ENCODE measurements at regions not wholly inside any gene's neighbourhood (a gene's known extent, or its start where the extent isn't known, plus 50 kb on each side); places are given as distances from the start of the nearest gene placed in this dataset.

DNA sequence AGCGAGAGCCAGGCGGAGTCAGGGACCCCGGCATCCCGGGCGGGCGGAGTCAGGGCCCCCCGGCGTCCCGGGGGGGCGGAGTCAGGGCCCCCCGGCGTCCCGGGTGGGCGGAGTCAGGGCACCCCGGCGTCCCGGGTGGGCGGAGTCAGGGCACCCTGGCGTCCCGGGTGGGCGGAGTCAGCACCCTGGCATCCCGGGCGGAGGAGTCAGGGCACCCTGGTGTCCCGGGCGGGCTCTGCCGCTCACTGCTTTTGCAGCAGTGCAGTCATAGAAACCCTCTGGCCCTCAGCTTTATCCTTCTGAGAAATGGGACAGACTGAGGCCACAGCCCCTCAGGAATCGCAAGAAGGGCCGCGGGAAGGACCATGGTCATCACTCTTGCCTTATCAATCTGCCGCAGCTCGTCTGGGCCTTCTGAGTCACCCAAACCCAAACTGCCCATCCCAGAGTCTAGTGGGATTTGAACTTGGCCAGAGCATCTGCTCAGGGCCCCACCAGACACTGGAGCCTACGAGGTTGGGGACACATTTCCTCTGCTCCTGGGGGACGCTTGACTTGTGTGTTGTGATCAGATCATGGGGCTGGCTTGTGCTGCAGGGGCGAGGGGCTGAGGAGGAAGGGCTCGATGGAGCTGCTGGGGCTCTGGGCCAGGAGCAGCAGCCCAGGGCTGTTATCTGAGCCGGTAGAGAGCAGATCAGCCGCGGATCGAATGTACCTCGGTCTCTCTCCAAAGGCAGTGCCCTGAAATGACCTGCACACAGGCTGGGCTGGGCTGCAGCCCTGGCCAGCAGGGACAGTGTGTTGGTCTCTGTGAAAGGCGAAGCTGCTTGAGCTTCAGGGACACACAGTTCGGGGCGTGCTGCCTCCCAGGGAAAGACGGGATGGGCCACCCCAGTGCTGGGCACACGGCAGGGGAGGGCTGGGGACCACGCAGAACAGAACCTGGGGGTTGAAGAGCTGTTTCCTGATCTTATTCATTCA lies 290.1 kb upstream of the HDAC4 start:
- DNase-seq (ENCODE audit: low spot score) = peak; percentile 29
- no peaks in the 10 kb centered on the region for H3K4me1 ChIP-seq (ENCODE audit: control insufficient read depth in 4 of 4, insufficient read depth in 4 of 4, low read length in 3 of 4)
- WGBS = 77% methylated on average over 46 of the region's 46 CpGs
- H3K27me3 ChIP-seq (ENCODE audit: control insufficient read depth in 4 of 4, insufficient read depth in 4 of 4, low read length in 3 of 4) = no peaks in the 10 kb centered on the region
- H3K36me3 ChIP-seq (ENCODE audit: control insufficient read depth in 4 of 4, insufficient read depth in 3 of 4, low read depth in 1 of 4, low read length in 3 of 4) = no peaks in the 10 kb centered on the region
- H3K9me3 ChIP-seq (ENCODE audit: control insufficient read depth in 4 of 4, low read length in 3 of 4) = no peaks in the 10 kb centered on the region
- no peak overlapping the region for H3K27ac ChIP-seq (ENCODE audit: low read depth in 1 of 2, low read length in 2 of 2)
- no peak overlapping the region for H3K4me3 ChIP-seq (ENCODE audit: low read depth in 1 of 3, low read length in 3 of 3)
- no peak overlapping the region for H3K9ac ChIP-seq (ENCODE audit: low read depth in 1 of 2, low read length in 2 of 2)
- TF ChIP-seq EGR1 (IDR thresholded peaks at IDR 0.05; ENCODE audit: low read depth in 2 of 2) (no peak), RXRA (IDR thresholded peaks at IDR 0.05) (peak in 1 of 2 donors; percentile 30), TAF1 (conservative IDR thresholded peaks at IDR 0.05) (no peak)

DNA sequence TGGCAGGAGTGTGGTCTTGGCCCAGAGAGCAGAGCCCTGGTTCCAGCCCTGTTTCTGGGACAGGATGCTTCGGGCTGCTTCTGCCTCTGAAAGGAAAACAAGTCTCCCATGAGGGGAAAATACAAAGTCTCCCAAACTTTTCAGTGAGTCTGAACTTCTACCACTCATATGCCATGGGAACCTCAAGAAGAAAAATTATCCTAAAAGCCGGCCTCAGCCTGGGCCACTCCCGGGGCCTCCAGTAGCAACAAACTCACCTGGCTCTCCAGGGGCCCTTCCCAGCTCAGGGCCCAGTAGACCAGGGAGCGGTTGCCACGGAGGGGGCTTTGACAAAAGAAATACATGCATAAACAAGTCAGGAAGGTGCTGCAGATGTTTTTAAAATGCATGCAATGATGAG lies 289.2 kb upstream of the HDAC4 start:
- Histone ChIP-seq H3K4me3 (ENCODE audit: low read depth in 1 of 3, low read length in 3 of 3) (no peak overlapping the region), H3K36me3 (ENCODE audit: control insufficient read depth in 4 of 4, insufficient read depth in 3 of 4, low read depth in 1 of 4, low read length in 3 of 4) (no peaks in the 10 kb centered on the region), H3K27me3 (ENCODE audit: control insufficient read depth in 4 of 4, insufficient read depth in 4 of 4, low read length in 3 of 4) (no peaks in the 10 kb centered on the region), H3K4me1 (ENCODE audit: control insufficient read depth in 4 of 4, insufficient read depth in 4 of 4, low read length in 3 of 4) (no peaks in the 10 kb centered on the region), H3K9ac (ENCODE audit: low read depth in 1 of 2, low read length in 2 of 2) (no peak overlapping the region), H3K9me3 (ENCODE audit: control insufficient read depth in 4 of 4, low read length in 3 of 4) (no peaks in the 10 kb centered on the region), H3K27ac (ENCODE audit: low read depth in 1 of 2, low read length in 2 of 2) (no peak overlapping the region)
- TF ChIP-seq FOXA1 (IDR thresholded peaks at IDR 0.05) (no peak), HNF4G (IDR thresholded peaks at IDR 0.05) (no peak)
- TF ChIP-seq, protein P1, sequence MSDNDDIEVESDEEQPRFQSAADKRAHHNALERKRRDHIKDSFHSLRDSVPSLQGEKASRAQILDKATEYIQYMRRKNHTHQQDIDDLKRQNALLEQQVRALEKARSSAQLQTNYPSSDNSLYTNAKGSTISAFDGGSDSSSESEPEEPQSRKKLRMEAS (IDR thresholded peaks at IDR 0.05) = no peak
- 82% methylated on average over 5 of the region's 5 CpGs for WGBS
- DNase-seq (ENCODE audit: low spot score) = no peak

DNA sequence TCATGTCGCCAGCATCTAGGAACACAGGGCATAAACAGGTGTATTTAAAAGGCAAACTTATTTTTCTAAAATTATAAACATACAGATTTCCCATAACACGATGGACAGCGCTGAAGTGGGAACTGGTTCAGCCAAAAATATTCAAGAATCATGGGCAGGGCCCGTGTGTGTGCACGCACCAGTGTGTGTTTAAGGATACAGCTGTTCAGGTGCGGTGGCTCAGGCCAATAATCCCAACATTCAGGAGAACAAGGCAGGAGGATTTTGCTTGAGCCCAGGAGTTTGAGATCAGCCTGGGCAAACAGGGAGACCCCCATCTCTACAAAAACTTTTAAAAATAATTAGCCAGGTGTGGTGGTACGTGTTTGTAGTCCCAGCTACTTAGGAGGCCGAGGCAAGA lies 288.6 kb upstream of the HDAC4 start:
- Histone ChIP-seq H3K4me1 (ENCODE audit: control insufficient read depth in 4 of 4, insufficient read depth in 4 of 4, low read length in 3 of 4) (no peaks in the 10 kb centered on the region), H3K27me3 (ENCODE audit: control insufficient read depth in 4 of 4, insufficient read depth in 4 of 4, low read length in 3 of 4) (no peaks in the 10 kb centered on the region), H3K36me3 (ENCODE audit: control insufficient read depth in 4 of 4, insufficient read depth in 3 of 4, low read depth in 1 of 4, low read length in 3 of 4) (no peaks in the 10 kb centered on the region), H3K9ac (ENCODE audit: low read depth in 1 of 2, low read length in 2 of 2) (no peak overlapping the region), H3K4me3 (ENCODE audit: low read depth in 1 of 3, low read length in 3 of 3) (no peak overlapping the region), H3K9me3 (ENCODE audit: control insufficient read depth in 4 of 4, low read length in 3 of 4) (no peaks in the 10 kb centered on the region), H3K27ac (ENCODE audit: low read depth in 1 of 2, low read length in 2 of 2) (no peak overlapping the region)
- TF ChIP-seq, protein P2, sequence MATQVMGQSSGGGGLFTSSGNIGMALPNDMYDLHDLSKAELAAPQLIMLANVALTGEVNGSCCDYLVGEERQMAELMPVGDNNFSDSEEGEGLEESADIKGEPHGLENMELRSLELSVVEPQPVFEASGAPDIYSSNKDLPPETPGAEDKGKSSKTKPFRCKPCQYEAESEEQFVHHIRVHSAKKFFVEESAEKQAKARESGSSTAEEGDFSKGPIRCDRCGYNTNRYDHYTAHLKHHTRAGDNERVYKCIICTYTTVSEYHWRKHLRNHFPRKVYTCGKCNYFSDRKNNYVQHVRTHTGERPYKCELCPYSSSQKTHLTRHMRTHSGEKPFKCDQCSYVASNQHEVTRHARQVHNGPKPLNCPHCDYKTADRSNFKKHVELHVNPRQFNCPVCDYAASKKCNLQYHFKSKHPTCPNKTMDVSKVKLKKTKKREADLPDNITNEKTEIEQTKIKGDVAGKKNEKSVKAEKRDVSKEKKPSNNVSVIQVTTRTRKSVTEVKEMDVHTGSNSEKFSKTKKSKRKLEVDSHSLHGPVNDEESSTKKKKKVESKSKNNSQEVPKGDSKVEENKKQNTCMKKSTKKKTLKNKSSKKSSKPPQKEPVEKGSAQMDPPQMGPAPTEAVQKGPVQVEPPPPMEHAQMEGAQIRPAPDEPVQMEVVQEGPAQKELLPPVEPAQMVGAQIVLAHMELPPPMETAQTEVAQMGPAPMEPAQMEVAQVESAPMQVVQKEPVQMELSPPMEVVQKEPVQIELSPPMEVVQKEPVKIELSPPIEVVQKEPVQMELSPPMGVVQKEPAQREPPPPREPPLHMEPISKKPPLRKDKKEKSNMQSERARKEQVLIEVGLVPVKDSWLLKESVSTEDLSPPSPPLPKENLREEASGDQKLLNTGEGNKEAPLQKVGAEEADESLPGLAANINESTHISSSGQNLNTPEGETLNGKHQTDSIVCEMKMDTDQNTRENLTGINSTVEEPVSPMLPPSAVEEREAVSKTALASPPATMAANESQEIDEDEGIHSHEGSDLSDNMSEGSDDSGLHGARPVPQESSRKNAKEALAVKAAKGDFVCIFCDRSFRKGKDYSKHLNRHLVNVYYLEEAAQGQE (IDR thresholded peaks at IDR 0.05) = no peak
- TF ChIP-seq, protein P3, sequence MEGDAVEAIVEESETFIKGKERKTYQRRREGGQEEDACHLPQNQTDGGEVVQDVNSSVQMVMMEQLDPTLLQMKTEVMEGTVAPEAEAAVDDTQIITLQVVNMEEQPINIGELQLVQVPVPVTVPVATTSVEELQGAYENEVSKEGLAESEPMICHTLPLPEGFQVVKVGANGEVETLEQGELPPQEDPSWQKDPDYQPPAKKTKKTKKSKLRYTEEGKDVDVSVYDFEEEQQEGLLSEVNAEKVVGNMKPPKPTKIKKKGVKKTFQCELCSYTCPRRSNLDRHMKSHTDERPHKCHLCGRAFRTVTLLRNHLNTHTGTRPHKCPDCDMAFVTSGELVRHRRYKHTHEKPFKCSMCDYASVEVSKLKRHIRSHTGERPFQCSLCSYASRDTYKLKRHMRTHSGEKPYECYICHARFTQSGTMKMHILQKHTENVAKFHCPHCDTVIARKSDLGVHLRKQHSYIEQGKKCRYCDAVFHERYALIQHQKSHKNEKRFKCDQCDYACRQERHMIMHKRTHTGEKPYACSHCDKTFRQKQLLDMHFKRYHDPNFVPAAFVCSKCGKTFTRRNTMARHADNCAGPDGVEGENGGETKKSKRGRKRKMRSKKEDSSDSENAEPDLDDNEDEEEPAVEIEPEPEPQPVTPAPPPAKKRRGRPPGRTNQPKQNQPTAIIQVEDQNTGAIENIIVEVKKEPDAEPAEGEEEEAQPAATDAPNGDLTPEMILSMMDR (IDR thresholded peaks at IDR 0.05; ENCODE audit: low read depth, low read length, missing input control) = no peak
- TF ChIP-seq, protein P1 (IDR thresholded peaks at IDR 0.05) = no peak
- TF ChIP-seq HNF4G (IDR thresholded peaks at IDR 0.05) (no peak), RAD21 (IDR thresholded peaks at IDR 0.05) (no peak), SP1 (IDR thresholded peaks at IDR 0.05) (no peak), EGR1 (IDR thresholded peaks at IDR 0.05; ENCODE audit: low read depth in 2 of 2) (no peak), HNF4A (conservative IDR thresholded peaks at IDR 0.05) (no peak)
- 71% methylated on average over 8 of the region's 8 CpGs for WGBS
- DNase-seq (ENCODE audit: low spot score) = peak; percentile 9

Measured in liver (tissue), 8 donors.